GM13976 (cell line): ENCODE measurements at regions not wholly inside any gene's neighbourhood (a gene's known extent, or its start where the extent isn't known, plus 50 kb on each side); places are given as distances from the start of the nearest gene placed in this dataset.

Experiments
- DNase-seq: peaks from one replicate; pipeline ENCODE4 v3.0.0; 2012; ENCODE audit warnings: low spot score
- in situ Hi-C: fragments of 300-500 bp; cut with MboI; formaldehyde crosslinking; loops from one replicate; pipeline ENCODE4 v1.12.0; 2022; ENCODE audit warnings: low sequenced_read_pairs, mixed read lengths, inconsistent platforms; ENCODE audit not compliant: unreplicated experiment
- TF ChIP-seq, protein P1 (sequence below): IDR thresholded peaks from 2 replicates; pipeline ENCODE4 v1.5.1; 2012; ENCODE audit warnings: borderline replicate concordance, mild to moderate bottlenecking; ENCODE audit not compliant: insufficient read depth; ENCODE audit errors: extremely low read depth, missing control alignments, control extremely low read depth

DNA sequence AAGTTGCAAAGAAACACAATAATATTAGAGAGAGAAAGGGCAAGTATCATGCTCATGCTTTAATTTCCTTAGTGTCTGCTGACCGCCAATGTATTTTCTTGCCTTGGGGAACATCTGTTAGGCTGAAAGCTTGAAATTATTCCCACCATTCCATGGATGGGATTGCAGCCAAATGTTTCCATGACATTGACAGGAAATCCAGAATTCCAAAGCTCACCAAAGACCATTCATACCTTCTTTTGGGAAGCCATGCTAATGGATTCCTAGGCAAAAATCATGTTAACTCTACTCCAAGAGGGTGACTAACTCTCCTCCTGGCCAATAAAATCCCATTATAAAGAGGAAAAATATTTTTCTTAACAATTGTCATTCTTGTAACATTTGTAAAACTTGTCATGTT, 661.4 kb upstream of the FAT3 start:
- in situ Hi-C loops = no loop called here
- no peak for DNase-seq
- TF ChIP-seq, protein P1, sequence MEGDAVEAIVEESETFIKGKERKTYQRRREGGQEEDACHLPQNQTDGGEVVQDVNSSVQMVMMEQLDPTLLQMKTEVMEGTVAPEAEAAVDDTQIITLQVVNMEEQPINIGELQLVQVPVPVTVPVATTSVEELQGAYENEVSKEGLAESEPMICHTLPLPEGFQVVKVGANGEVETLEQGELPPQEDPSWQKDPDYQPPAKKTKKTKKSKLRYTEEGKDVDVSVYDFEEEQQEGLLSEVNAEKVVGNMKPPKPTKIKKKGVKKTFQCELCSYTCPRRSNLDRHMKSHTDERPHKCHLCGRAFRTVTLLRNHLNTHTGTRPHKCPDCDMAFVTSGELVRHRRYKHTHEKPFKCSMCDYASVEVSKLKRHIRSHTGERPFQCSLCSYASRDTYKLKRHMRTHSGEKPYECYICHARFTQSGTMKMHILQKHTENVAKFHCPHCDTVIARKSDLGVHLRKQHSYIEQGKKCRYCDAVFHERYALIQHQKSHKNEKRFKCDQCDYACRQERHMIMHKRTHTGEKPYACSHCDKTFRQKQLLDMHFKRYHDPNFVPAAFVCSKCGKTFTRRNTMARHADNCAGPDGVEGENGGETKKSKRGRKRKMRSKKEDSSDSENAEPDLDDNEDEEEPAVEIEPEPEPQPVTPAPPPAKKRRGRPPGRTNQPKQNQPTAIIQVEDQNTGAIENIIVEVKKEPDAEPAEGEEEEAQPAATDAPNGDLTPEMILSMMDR = no peak

DNA sequence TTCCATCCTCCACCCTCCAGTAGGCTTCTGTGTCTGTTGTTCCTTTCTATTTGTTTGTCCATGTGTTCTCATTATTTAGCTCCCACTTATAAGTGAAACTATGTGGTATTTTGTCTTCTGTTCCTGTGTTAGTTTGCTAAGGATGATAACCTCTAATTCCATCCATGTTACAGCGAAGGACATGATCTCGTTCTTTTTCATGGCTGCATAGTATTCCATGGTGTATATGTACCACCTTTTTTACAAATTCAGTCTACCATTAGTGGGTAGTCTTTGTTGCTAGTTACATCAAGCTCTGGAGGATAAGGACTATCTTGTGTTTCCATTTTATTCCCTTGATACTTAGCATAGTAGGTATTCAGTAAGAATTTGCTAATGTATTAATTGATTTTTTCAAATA, 664.2 kb upstream of the FAT3 start:
- in situ Hi-C loops = no loop called here
- no peak for DNase-seq
- TF ChIP-seq, protein P1 = no peak

DNA sequence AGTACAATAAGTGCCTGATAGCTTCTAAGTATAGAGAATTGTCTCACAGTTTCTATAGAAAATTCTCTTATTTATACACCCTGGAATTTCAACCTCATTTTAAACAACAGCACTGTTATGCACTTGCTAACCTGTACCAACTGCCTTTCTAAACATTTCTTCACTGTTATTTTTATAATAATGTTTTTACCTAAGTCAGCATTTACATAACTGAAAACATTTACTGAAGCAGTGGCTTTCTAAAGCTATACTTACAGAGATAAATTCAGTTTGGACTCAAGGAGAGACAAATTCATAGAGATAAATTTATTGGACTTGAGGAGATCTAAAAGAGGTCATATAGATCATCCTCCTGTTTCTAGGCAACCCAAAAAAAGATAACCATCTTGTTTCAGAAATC, 686.6 kb upstream of the FAT3 start:
- TF ChIP-seq, protein P1 = no peak
- in situ Hi-C loops = no loop called here

DNA sequence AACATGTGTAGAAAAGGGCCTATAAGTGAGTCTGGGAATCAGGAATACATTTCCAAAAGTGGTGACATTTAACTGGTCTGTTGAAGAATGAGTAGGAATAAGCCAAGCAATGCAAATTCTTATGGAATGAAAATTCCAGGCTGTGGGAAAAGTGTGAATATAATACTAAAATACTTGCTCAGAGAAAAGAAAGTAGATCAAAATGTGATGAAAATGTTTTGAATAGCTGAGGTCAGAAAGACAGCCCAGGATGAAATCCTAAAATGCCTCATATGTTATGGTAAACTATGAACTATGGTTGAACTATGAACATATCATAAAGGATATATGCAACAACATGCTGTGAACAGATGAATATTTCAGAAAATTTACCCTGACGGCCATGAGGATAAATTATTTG, 688.3 kb upstream of the FAT3 start:
- in situ Hi-C loops = no loop called here
- TF ChIP-seq, protein P1 = no peak
- no peak for DNase-seq

More for the DNA sequence above, 686.6 kb upstream of the FAT3 start:
- no peak for DNase-seq

DNA sequence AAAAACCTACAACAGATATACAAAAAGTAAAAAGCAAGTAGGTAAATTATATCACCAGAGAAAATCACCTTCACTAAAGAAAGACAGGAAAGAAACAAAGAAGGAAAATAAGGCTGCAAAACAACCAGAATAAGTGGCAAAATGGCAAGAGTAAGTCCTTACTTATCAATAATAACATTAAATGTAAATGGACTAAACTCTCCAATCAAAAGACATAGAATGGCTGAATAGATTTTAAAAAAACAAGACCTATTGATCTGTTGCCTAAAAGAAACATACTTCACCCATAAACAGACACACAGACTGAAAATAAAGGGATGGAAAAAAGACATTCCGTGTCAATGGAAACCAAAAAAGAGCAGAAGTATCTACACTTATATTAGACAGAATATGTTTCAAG, 695.7 kb upstream of the FAT3 start:
- TF ChIP-seq, protein P1 = no peak
- in situ Hi-C loops = no loop called here
- DNase-seq = no peak

DNA sequence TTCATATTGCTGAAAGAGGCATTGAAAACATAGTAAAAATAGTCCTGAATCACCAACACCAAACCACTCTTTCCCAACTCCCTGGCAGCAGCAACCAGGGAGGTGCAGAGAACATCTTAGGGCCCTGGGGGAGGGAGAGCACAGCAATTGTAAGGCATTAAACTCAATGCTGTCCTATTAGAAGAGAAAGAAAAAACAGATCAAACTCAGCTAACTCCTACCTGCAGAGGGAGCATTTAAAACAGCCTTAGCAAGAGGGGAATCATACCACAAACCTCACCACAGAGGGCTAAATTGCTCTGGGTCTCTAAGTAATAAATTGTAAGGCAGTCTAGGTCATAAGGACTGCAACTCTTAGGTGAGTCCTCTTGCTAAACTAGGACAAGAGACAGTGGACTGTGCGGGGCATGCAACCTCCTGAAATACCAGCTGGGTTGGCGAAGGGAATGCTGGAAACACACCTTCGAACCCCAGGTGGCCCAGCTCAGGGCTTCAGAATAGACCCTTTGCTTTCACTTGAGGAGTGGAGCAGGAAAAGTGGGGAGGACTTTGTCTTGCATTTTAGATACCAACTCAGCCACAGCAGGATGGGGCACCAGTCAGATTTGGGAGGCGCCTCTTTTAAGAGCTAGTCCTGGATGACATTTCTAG, 697.1 kb upstream of the FAT3 start:
- TF ChIP-seq, protein P1 = no peak
- in situ Hi-C loops = no loop called here
- DNase-seq = no peak
